GM18867 (cell line): ENCODE measurements at regions not wholly inside any gene's neighbourhood (a gene's known extent, or its start where the extent isn't known, plus 50 kb on each side); places are given as distances from the start of the nearest gene placed in this dataset.
"Not testable (repeated sequence)": the region's sequence is repeated elsewhere in the genome, so short reads cannot be mapped to it uniquely, and the experiment has no call there.

Experiments
- ATAC-seq: cut with Tn5 transposase; IDR thresholded peaks from one replicate; pipeline ENCODE4 v1.9.1; 2021; ENCODE audit warnings: mild to moderate bottlenecking, moderate library complexity; ENCODE audit not compliant: unreplicated experiment

- ATAC-seq: no peak
These were observed 509.5 kb downstream of the TMEM114 start for GRCh38 chr16:8080817-8081216.

- ATAC-seq: no peak
These were observed 515.0 kb downstream of the TMEM114 start for GRCh38 chr16:8075271-8075670.

GRCh38 chr16:8070506-8070905 lies 519.8 kb downstream of the TMEM114 start:
- ATAC-seq: no peak

GRCh38 chr16:8068225-8068624 lies 522.1 kb downstream of the TMEM114 start:
- ATAC-seq: not testable (repeated sequence)

- ATAC-seq: no peak
These were observed 527.2 kb downstream of the TMEM114 start for GRCh38 chr16:8063159-8063558.

- ATAC-seq: no peak
These were observed 527.6 kb downstream of the TMEM114 start for GRCh38 chr16:8062677-8063076.

- no peak for ATAC-seq
These were observed 534.5 kb downstream of the TMEM114 start for GRCh38 chr16:8055761-8056160.

- ATAC-seq: no peak
These were observed 536.9 kb downstream of the TMEM114 start for GRCh38 chr16:8053437-8053836.

- no peak for ATAC-seq
These were observed 541.9 kb downstream of the TMEM114 start for GRCh38 chr16:8048433-8048832.

GRCh38 chr16:8047736-8048135 lies 542.6 kb downstream of the TMEM114 start:
- ATAC-seq: no peak

GRCh38 chr16:8044796-8045195 lies 545.5 kb downstream of the TMEM114 start:
- no peak for ATAC-seq

- no peak for ATAC-seq
These were observed 557.9 kb downstream of the TMEM114 start for GRCh38 chr16:8032406-8032805.

- ATAC-seq: not testable (repeated sequence)
These were observed 560.3 kb downstream of the TMEM114 start for GRCh38 chr16:8030004-8030403.

- ATAC-seq: no peak
These were observed 563.9 kb downstream of the TMEM114 start for GRCh38 chr16:8026450-8026849.

- no peak for ATAC-seq
These were observed 567.0 kb downstream of the TMEM114 start for GRCh38 chr16:8023326-8023725.

- no peak for ATAC-seq
These were observed 585.0 kb downstream of the TMEM114 start for GRCh38 chr16:8005096-8005860.

- no peak for ATAC-seq
These were observed 591.4 kb downstream of the TMEM114 start for GRCh38 chr16:7998789-7999453.

GRCh38 chr16:7997966-7998365 lies 592.3 kb downstream of the TMEM114 start:
- ATAC-seq: no peak

- ATAC-seq: no peak
These were observed 597.7 kb downstream of the TMEM114 start for GRCh38 chr16:7992616-7993015.

- no peak for ATAC-seq
These were observed 599.6 kb downstream of the TMEM114 start for GRCh38 chr16:7990626-7991260.

- no peak for ATAC-seq
These were observed 606.6 kb downstream of the TMEM114 start for GRCh38 chr16:7983676-7984075.

GRCh38 chr16:7980133-7980483 lies 610.2 kb downstream of the TMEM114 start:
- ATAC-seq: no peak
